ENCODE measurements at regions not wholly inside any gene's neighbourhood (a gene's known extent, or its start where the extent isn't known, plus 50 kb on each side); places are given as distances from the start of the nearest gene placed in this dataset.

DNA sequence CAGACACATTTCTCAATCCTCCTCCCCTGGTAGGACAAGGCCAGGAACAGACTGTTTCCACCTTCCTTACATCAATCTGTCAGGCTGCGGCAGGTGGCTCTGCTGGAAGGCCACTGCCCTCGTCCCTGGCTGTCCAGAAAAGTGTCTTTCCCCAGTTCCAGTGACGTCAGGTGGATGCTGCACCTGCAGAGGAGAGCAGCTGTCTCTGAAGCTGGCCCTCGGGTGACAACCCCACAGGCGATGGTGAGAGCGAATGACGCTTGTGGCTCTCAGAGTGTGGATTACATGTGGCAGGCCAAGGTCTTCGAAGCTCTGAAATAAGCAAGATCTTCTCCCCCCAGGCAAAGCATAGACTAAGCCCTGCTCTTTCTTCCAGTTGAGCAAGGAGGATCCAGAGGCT, 146.9 kb upstream of the RET start:
- Histone ChIP-seq H3K4me1 (ENCODE audit: insufficient read depth, low read length) (peaks cover 24% of the 10 kb centered on the region), H3K36me3 (ENCODE audit: insufficient read depth, low read length) (no peaks in the 10 kb centered on the region), H3K27me3 (ENCODE audit: control insufficient read depth in 1 of 2, insufficient read depth in 2 of 2, low read length in 2 of 2) (peaks cover 11 to 34% of the 10 kb centered on the region in 2 experiments), H3K9me3 (ENCODE audit: control insufficient read depth in 1 of 2, insufficient read depth in 1 of 2, low read length in 2 of 2) (peaks cover 0 to 12% of the 10 kb centered on the region in 2 experiments), H3K4me3 (ENCODE audit: low read length) (no peak overlapping the region), H3K27ac (ENCODE audit: low read depth in 1 of 2, low read length in 2 of 2) (no peak overlapping the region)
- Mint-ChIP-seq H3K4me1 (ENCODE audit: low read depth) (peaks cover 16% of the 10 kb centered on the region), H3K27me3 (peaks cover 12% of the 10 kb centered on the region), H3K9me3 (no peaks in the 10 kb centered on the region), H3K27ac (no peak overlapping the region), H3K4me3 (no peak overlapping the region), H3K36me3 (ENCODE audit: low read depth) (no peaks in the 10 kb centered on the region)
- no peak for ATAC-seq (ENCODE audit: poor library complexity)
- ChIA-PET POLR2A (no interaction called here), CTCF (no interaction called here)
- DNase-seq, result no peak
- TF ChIP-seq, protein P1, sequence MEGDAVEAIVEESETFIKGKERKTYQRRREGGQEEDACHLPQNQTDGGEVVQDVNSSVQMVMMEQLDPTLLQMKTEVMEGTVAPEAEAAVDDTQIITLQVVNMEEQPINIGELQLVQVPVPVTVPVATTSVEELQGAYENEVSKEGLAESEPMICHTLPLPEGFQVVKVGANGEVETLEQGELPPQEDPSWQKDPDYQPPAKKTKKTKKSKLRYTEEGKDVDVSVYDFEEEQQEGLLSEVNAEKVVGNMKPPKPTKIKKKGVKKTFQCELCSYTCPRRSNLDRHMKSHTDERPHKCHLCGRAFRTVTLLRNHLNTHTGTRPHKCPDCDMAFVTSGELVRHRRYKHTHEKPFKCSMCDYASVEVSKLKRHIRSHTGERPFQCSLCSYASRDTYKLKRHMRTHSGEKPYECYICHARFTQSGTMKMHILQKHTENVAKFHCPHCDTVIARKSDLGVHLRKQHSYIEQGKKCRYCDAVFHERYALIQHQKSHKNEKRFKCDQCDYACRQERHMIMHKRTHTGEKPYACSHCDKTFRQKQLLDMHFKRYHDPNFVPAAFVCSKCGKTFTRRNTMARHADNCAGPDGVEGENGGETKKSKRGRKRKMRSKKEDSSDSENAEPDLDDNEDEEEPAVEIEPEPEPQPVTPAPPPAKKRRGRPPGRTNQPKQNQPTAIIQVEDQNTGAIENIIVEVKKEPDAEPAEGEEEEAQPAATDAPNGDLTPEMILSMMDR (IDR thresholded peaks at IDR 0.05), result no peak
- intact Hi-C loops (cut with DNase I, micrococcal nuclease), result loop anchor here in 1 of 2 experiments (10.0 kb wide), 1 partner anchor 205 kb away; the partner anchor contains the start of gene CSGALNACT2

DNA sequence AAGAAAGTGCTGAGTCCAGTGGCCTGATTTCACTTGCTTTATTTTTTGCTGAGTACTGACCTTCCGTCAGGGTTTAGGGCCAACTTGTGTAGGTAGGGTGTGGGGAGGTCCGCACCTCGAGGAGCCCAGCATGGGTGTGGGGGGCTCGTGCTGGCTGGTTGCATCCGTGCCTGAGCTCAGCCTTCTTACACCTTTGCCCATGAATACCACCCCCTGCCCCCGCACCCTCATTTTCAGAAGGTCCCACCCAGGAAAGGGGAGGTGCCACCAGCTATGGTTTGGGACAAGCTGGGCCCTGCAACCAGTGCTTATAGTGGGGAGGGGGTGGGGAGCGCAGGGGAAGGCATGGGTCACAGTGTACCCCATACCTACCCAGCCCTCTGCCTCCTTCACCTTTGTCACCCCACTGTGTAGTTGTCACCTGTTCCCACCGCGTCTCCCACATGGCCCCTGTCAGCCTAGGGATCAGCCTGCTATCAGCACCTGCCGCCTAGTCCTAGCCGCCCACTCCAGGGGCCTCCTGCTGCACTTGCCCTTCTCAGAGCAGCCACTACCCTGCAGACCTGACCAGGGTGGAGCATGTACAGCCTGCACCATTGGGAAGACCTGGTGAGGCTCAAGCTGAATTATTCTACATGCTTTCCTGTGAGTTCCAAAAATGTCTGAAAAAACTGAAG, 146.2 kb upstream of the RET start:
- H3K27me3 Mint-ChIP-seq, result peaks cover 16% of the 10 kb centered on the region
- no peak overlapping the region for H3K4me3 ChIP-seq (ENCODE audit: low read length)
- H3K27ac ChIP-seq (ENCODE audit: low read depth in 1 of 2, low read length in 2 of 2), result no peak overlapping the region
- TF ChIP-seq, protein P1 (IDR thresholded peaks at IDR 0.05), result no peak
- peaks cover 16% of the 10 kb centered on the region for H3K4me1 Mint-ChIP-seq (ENCODE audit: low read depth)
- H3K27ac Mint-ChIP-seq, result no peak overlapping the region
- no peak overlapping the region for H3K4me3 Mint-ChIP-seq
- ChIA-PET POLR2A (no interaction called here), CTCF (no interaction called here)
- intact Hi-C loops (cut with DNase I, micrococcal nuclease), result loop anchor here in 1 of 2 experiments (10.0 kb wide), 1 partner anchor 204 kb away; the partner anchor contains the start of gene CSGALNACT2
- H3K9me3 Mint-ChIP-seq, result no peaks in the 10 kb centered on the region
- H3K9me3 ChIP-seq (ENCODE audit: control insufficient read depth in 1 of 2, insufficient read depth in 1 of 2, low read length in 2 of 2), result peaks cover 0 to 17% of the 10 kb centered on the region in 2 experiments
- ATAC-seq (ENCODE audit: poor library complexity), result no peak
- H3K27me3 ChIP-seq (ENCODE audit: control insufficient read depth in 1 of 2, insufficient read depth in 2 of 2, low read length in 2 of 2), result peaks cover 11 to 38% of the 10 kb centered on the region in 2 experiments
- peaks cover 24% of the 10 kb centered on the region for H3K4me1 ChIP-seq (ENCODE audit: insufficient read depth, low read length)
- no peaks in the 10 kb centered on the region for H3K36me3 Mint-ChIP-seq (ENCODE audit: low read depth)
- DNase-seq, result no peak
- H3K36me3 ChIP-seq (ENCODE audit: insufficient read depth, low read length), result no peaks in the 10 kb centered on the region

DNA sequence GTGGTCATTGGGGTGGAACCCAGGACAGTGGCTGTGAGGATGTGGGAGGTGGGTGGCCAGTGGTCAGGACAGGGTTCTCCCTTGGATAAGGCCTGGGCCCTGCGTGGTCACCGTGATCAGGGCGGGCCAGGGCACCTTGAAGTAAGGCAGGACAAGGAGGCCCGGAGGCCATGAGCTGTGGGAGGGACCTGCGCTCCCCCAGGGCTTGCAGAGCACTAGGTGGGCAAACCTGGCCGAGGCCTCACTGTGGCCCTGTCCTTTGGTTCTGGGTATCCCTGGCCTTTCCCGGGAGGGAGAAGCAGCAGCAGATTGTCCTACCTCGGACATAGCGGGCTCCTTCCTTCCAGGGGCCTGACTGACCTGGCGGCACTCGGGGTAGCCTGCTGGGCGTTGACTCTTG, 144.8 kb upstream of the RET start:
- Histone ChIP-seq H3K4me1 (ENCODE audit: insufficient read depth, low read length) (peaks cover 24% of the 10 kb centered on the region), H3K27ac (ENCODE audit: low read depth in 1 of 2, low read length in 2 of 2) (no peak overlapping the region), H3K36me3 (ENCODE audit: insufficient read depth, low read length) (no peaks in the 10 kb centered on the region), H3K4me3 (ENCODE audit: low read length) (no peak overlapping the region), H3K9me3 (ENCODE audit: control insufficient read depth in 1 of 2, insufficient read depth in 1 of 2, low read length in 2 of 2) (peaks cover 0 to 17% of the 10 kb centered on the region in 2 experiments), H3K27me3 (ENCODE audit: control insufficient read depth in 1 of 2, insufficient read depth in 2 of 2, low read length in 2 of 2) (peaks cover 12 to 36% of the 10 kb centered on the region in 2 experiments)
- TF ChIP-seq, protein P1 (IDR thresholded peaks at IDR 0.05), result no peak
- Mint-ChIP-seq H3K4me3 (no peak overlapping the region), H3K9me3 (no peaks in the 10 kb centered on the region), H3K27ac (peak overlapping the region; percentile 89), H3K27me3 (peaks cover 16% of the 10 kb centered on the region), H3K36me3 (ENCODE audit: low read depth) (no peaks in the 10 kb centered on the region), H3K4me1 (ENCODE audit: low read depth) (peaks cover 16% of the 10 kb centered on the region)
- CTCF ChIA-PET, result no interaction called here
- ATAC-seq (ENCODE audit: poor library complexity), result no peak
- intact Hi-C loops (cut with DNase I, micrococcal nuclease), result loop anchor here in 1 of 2 experiments (10.0 kb wide), 1 partner anchor 203 kb away; the partner anchor contains the start of gene CSGALNACT2
- POLR2A ChIA-PET, result interaction anchor here (0.7 kb wide), 1 partner anchor 206 kb away, joined by 3 read pairs; the partner anchor contains the start of gene CSGALNACT2
- no peak for DNase-seq
